ENCODE measurements at regions not wholly inside any gene's neighbourhood (a gene's known extent, or its start where the extent isn't known, plus 50 kb on each side); places are given as distances from the start of the nearest gene placed in this dataset.

DNA sequence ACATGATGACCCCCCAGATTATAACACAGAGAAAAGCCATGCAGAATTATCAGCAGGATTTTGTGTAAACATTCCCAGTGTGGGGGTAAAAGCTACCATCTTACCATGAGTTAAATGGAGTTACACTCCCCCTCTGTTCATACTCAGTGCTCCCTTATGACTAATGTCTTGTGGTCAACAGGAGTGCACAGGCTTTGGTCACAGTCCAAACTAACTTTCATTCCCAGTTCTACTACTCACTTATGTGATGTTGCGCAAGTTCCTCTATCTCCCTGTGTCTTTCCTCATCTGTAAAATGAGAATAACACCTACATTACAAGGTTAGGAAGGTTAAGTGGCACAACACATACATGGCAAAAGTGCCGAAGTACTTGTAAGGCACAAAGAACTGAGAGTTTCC, 277.9 kb downstream of the RBM26 start:
- TF ChIP-seq, protein P1, sequence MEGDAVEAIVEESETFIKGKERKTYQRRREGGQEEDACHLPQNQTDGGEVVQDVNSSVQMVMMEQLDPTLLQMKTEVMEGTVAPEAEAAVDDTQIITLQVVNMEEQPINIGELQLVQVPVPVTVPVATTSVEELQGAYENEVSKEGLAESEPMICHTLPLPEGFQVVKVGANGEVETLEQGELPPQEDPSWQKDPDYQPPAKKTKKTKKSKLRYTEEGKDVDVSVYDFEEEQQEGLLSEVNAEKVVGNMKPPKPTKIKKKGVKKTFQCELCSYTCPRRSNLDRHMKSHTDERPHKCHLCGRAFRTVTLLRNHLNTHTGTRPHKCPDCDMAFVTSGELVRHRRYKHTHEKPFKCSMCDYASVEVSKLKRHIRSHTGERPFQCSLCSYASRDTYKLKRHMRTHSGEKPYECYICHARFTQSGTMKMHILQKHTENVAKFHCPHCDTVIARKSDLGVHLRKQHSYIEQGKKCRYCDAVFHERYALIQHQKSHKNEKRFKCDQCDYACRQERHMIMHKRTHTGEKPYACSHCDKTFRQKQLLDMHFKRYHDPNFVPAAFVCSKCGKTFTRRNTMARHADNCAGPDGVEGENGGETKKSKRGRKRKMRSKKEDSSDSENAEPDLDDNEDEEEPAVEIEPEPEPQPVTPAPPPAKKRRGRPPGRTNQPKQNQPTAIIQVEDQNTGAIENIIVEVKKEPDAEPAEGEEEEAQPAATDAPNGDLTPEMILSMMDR (IDR thresholded peaks at IDR 0.05): no peak
- TF ChIP-seq POLR2A (IDR thresholded peaks at IDR 0.05): no peak

All from adrenal gland (tissue), 5 donors.